HEK293 (cell line): ENCODE measurements at regions not wholly inside any gene's neighbourhood (a gene's known extent, or its start where the extent isn't known, plus 50 kb on each side); places are given as distances from the start of the nearest gene placed in this dataset.

Experiments used
- CTCF ChIA-PET: fragments of 350-600 bp; formaldehyde crosslinking; extraction: SDS; loops from one replicate; lab custom pipeline; 2021; ENCODE audit warnings: antibody characterized with exemption; lab: Yijun Ruan, JAX
- POLR2A ChIA-PET: fragments of 300-600 bp; formaldehyde crosslinking; extraction: SDS; loops from one replicate; lab custom pipeline; 2020; ENCODE audit warnings: antibody characterized with exemption, inconsistent platforms; lab: Yijun Ruan, JAX
- H3K27ac ChIP-seq: fragments of 200-500 bp; sonication (Bioruptor generic); 2 replicates; pipeline ENCODE4 v1.5.1; 2014; ENCODE audit warnings: low read depth, low read length, control low read depth, inconsistent platforms; ENCODE audit errors: extremely low read depth
- H3K36me3 ChIP-seq, 2 experiments: fragments of 200-500 bp in 1 of 2; sonication (Bioruptor generic) in 1 of 2; 1 replicate in 1 of 2; 2 replicates in 1 of 2; pipeline ENCODE4 v1.5.1; 2014 to 2017; ENCODE audit warnings: inconsistent platforms in 2 of 2, low read length in 2 of 2; ENCODE audit not compliant: control insufficient read depth in 2 of 2, insufficient read depth in 1 of 2
- H3K4me1 ChIP-seq: fragments of 200-500 bp; sonication (Bioruptor generic); 2 replicates; pipeline ENCODE4 v1.5.1; 2014; ENCODE audit warnings: mild to moderate bottlenecking, low read length, inconsistent platforms; ENCODE audit not compliant: control insufficient read depth, insufficient read depth
- H3K4me3 ChIP-seq: 2 replicates; pipeline ENCODE4 v1.5.1; 2011; ENCODE audit warnings: low read depth, mild to moderate bottlenecking, control low read depth, low read length, moderate library complexity
- H3K9me3 ChIP-seq: fragments of 200-500 bp; sonication (Bioruptor generic); 2 replicates; pipeline ENCODE4 v1.5.1; 2014; ENCODE audit warnings: low read depth, low read length, inconsistent platforms; ENCODE audit not compliant: control insufficient read depth, insufficient read depth
- BCL11B ChIP-seq: fragments of 450-650 bp; formaldehyde crosslinking; IDR thresholded peaks from 2 replicates; pipeline ENCODE4 v1.5.1; 2016; ENCODE audit warnings: low read depth, missing biosample characterization, missing genetic modification characterization
- KLF1 ChIP-seq: fragments of 450-650 bp; formaldehyde crosslinking; IDR thresholded peaks from 2 replicates; pipeline ENCODE4 v1.5.1; 2016; ENCODE audit warnings: missing biosample characterization, missing genetic modification characterization
- TCF7L2 ChIP-seq: IDR thresholded peaks from 2 replicates; pipeline ENCODE4 v1.6.1; 2011; ENCODE audit warnings: low read depth, mild to moderate bottlenecking, inconsistent platforms, low read length, moderate library complexity, borderline replicate concordance
- WT1 ChIP-seq: fragments of 450-650 bp; formaldehyde crosslinking; IDR thresholded peaks from 2 replicates; pipeline ENCODE4 v1.5.1; 2016; ENCODE audit warnings: missing biosample characterization, missing genetic modification characterization
- ZNF148 ChIP-seq: fragments of 450-650 bp; formaldehyde crosslinking; IDR thresholded peaks from 2 replicates; pipeline ENCODE4 v1.5.0; 2017; ENCODE audit warnings: missing biosample characterization, missing genetic modification characterization, borderline replicate concordance
- ZNF324 ChIP-seq: fragments of 450-650 bp; formaldehyde crosslinking; IDR thresholded peaks from 2 replicates; pipeline ENCODE4 v1.5.1; 2016; ENCODE audit warnings: missing biosample characterization, missing genetic modification characterization
- ZNF426 ChIP-seq: fragments of 450-650 bp; formaldehyde crosslinking; IDR thresholded peaks from 2 replicates; pipeline ENCODE4 v1.5.1; 2017; ENCODE audit warnings: missing biosample characterization, missing genetic modification characterization, mild to moderate bottlenecking, inconsistent platforms, moderate library complexity
- ZNF596 ChIP-seq: fragments of 450-650 bp; IDR thresholded peaks from 2 replicates; pipeline ENCODE4 v1.5.0; 2018; ENCODE audit warnings: missing biosample characterization, mild to moderate bottlenecking, missing genetic modification characterization, moderate library complexity
- ZNF670 ChIP-seq: fragments of 450-650 bp; formaldehyde crosslinking; IDR thresholded peaks from 2 replicates; pipeline ENCODE4 v1.5.1; 2016; ENCODE audit warnings: missing biosample characterization, missing genetic modification characterization, low read depth
- ZNF791 ChIP-seq: fragments of 450-650 bp; formaldehyde crosslinking; IDR thresholded peaks from 2 replicates; pipeline ENCODE4 v1.5.1; 2016; ENCODE audit warnings: missing biosample characterization, missing genetic modification characterization
- ZNF843 ChIP-seq: fragments of 450-650 bp; formaldehyde crosslinking; IDR thresholded peaks from 2 replicates; pipeline ENCODE4 v1.5.1; 2016; ENCODE audit warnings: missing biosample characterization, missing genetic modification characterization
- ZSCAN4 ChIP-seq: fragments of 450-650 bp; formaldehyde crosslinking; IDR thresholded peaks from 2 replicates; pipeline ENCODE4 v1.5.1; 2017; ENCODE audit warnings: missing biosample characterization, missing genetic modification characterization
- TF ChIP-seq, protein P1 (sequence below): fragments of 450-650 bp; formaldehyde crosslinking; optimal IDR thresholded peaks from 2 replicates; pipeline ENCODE3; 2016; ENCODE audit warnings: missing biosample characterization, mild to moderate bottlenecking, missing genetic modification characterization
- TF ChIP-seq, protein P2 (sequence below): fragments of 450-650 bp; formaldehyde crosslinking; IDR thresholded peaks from 2 replicates; pipeline ENCODE4 v1.5.1; 2016; ENCODE audit warnings: missing biosample characterization, missing genetic modification characterization

- POLR2A ChIA-PET = no interaction called here
- H3K36me3 ChIP-seq = no peaks in the 10 kb centered on the region
- TF ChIP-seq ZSCAN4 (tag by site-specific recombination) (no peak), ZNF791 (tag by site-specific recombination) (no peak), ZNF426 (tag by site-specific recombination) (no peak), ZNF324 (tag by site-specific recombination) (no peak), ZNF670 (no peak), KLF1 (tag by site-specific recombination) (no peak), BCL11B (no peak), ZNF843 (tag by site-specific recombination) (no peak), TCF7L2 (no peak), WT1 (no peak)
- TF ChIP-seq, protein P1, sequence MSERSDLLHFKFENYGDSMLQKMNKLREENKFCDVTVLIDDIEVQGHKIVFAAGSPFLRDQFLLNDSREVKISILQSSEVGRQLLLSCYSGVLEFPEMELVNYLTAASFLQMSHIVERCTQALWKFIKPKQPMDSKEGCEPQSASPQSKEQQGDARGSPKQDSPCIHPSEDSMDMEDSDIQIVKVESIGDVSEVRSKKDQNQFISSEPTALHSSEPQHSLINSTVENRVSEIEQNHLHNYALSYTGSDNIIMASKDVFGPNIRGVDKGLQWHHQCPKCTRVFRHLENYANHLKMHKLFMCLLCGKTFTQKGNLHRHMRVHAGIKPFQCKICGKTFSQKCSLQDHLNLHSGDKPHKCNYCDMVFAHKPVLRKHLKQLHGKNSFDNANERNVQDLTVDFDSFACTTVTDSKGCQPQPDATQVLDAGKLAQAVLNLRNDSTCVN = no peak
- TF ChIP-seq, protein P2, sequence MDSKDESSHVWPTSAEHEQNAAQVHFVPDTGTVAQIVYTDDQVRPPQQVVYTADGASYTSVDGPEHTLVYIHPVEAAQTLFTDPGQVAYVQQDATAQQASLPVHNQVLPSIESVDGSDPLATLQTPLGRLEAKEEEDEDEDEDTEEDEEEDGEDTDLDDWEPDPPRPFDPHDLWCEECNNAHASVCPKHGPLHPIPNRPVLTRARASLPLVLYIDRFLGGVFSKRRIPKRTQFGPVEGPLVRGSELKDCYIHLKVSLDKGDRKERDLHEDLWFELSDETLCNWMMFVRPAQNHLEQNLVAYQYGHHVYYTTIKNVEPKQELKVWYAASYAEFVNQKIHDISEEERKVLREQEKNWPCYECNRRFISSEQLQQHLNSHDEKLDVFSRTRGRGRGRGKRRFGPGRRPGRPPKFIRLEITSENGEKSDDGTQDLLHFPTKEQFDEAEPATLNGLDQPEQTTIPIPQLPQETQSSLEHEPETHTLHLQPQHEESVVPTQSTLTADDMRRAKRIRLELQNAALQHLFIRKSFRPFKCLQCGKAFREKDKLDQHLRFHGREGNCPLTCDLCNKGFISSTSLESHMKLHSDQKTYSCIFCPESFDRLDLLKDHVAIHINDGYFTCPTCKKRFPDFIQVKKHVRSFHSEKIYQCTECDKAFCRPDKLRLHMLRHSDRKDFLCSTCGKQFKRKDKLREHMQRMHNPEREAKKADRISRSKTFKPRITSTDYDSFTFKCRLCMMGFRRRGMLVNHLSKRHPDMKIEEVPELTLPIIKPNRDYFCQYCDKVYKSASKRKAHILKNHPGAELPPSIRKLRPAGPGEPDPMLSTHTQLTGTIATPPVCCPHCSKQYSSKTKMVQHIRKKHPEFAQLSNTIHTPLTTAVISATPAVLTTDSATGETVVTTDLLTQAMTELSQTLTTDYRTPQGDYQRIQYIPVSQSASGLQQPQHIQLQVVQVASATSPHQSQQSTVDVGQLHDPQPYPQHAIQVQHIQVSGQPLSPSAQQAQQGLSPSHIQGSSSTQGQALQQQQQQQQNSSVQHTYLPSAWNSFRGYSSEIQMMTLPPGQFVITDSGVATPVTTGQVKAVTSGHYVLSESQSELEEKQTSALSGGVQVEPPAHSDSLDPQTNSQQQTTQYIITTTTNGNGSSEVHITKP = no peak
- no peaks in the 10 kb centered on the region for H3K4me1 ChIP-seq
- no peaks in the 10 kb centered on the region for H3K9me3 ChIP-seq
- CTCF ChIA-PET = no interaction called here
- no peak overlapping the region for H3K4me3 ChIP-seq
- H3K27ac ChIP-seq = no peak overlapping the region
Observed at GRCh38 chr13:75101348-75101747, 380.6 kb downstream of the TBC1D4 start.

DNA sequence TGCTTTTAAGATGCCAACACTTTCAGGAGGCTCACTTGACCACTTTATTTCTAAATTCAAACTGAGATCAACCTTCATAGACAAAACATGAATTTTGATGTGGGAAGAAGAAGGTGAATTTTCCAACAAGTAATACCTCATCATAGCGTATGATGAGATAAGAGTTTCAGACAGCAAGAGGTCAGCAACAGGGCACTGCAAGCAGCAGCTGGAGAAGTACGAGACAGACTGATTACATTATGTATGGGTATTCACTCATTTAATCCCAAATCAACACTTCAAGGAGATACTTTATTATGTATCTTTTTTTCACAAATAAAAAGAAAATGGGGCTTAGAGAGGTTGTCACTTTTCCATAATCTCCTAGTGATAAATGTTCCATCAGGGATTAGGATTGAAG, 389.8 kb downstream of the TBC1D4 start:
- ChIA-PET POLR2A (no interaction called here), CTCF (no interaction called here)

More for the DNA sequence above, 389.8 kb downstream of the TBC1D4 start:
- Histone ChIP-seq H3K36me3 (no peaks in the 10 kb centered on the region), H3K4me3 (no peak overlapping the region), H3K9me3 (no peaks in the 10 kb centered on the region), H3K27ac (no peak overlapping the region), H3K4me1 (no peaks in the 10 kb centered on the region)
- TF ChIP-seq ZNF596 (tag by site-specific recombination) (no peak), ZNF148 (tag by site-specific recombination) (no peak)
